Esophagus muscularis mucosa (tissue), 4 donors: ENCODE measurements at regions not wholly inside any gene's neighbourhood (a gene's known extent, or its start where the extent isn't known, plus 50 kb on each side); places are given as distances from the start of the nearest gene placed in this dataset.

Experiments
- DNase-seq: peaks from one replicate; pipeline ENCODE4 v3.0.0-alpha.2; 2017; ENCODE audit errors: extremely low spot score
- H3K27ac ChIP-seq, 4 donors: fragments of 200-600 bp; sonication (generic); replicated peaks in 1 of 4; 1 replicate in 3 of 4; 2 replicates in 1 of 4; pipeline ENCODE4 v1.5.1; 2016 to 2019; ENCODE audit warnings: mild to moderate bottlenecking in 1 of 4
- H3K27me3 ChIP-seq, 4 donors: fragments of 200-600 bp; sonication (generic); one replicate each; pipeline versions ENCODE4 v1.5.1 to v1.6.0; 2016 to 2019
- H3K36me3 ChIP-seq, 4 donors: fragments of 200-600 bp; sonication (generic); one replicate each; pipeline ENCODE4 v1.5.1; 2016 to 2019
- H3K4me1 ChIP-seq, 4 donors: fragments of 200-600 bp; sonication (generic); one replicate each; pipeline ENCODE4 v1.5.1; 2016 to 2019
- H3K4me3 ChIP-seq, 4 donors: fragments of 200-600 bp; sonication (generic); 1 replicate in 2 of 4; 2 replicates in 2 of 4; pipeline ENCODE4 v1.5.1; 2016 to 2019; ENCODE audit warnings: mild to moderate bottlenecking in 4 of 4, moderate library complexity in 1 of 4
- H3K9me3 ChIP-seq, 4 donors: fragments of 200-600 bp; sonication (generic); 1 replicate in 3 of 4; 2 replicates in 1 of 4; pipeline ENCODE4 v1.5.1; 2016 to 2019
- EP300 ChIP-seq: sonication (generic); formaldehyde crosslinking; IDR thresholded peaks from one replicate; pipeline ENCODE4 v1.6.1; 2017; ENCODE audit warnings: antibody characterized with exemption
- POLR2A ChIP-seq: fragments of 450-650 bp; IDR thresholded peaks from one replicate; pipeline ENCODE4 v1.6.1; 2017; ENCODE audit warnings: antibody characterized with exemption, moderate library complexity, mild to moderate bottlenecking, low read depth
- POLR2AphosphoS5 ChIP-seq, 2 donors: sonication (generic); formaldehyde crosslinking; IDR thresholded peaks; one replicate each; pipeline ENCODE4 v1.6.1; 2017; ENCODE audit warnings: antibody characterized with exemption in 2 of 2
- WGBS: methylation state at CpG from one replicate; pipeline ENCODE4 v1.1.5; 2018; 5-methylcytosine and 5-hydroxymethylcytosine counted together
- intact Hi-C: fragments of 100-400 bp; cut with DNase I; formaldehyde crosslinking; loops from one replicate; pipeline ENCODE4 v1.15.1; 2023
- TF ChIP-seq, protein P1 (sequence below), 3 experiments: fragments of 200-600 bp in 2 of 3; fragments of 450-650 bp in 1 of 3; sonication (generic) in 2 of 3; IDR thresholded peaks; one replicate each; pipeline ENCODE4 v1.5.1; 2017 to 2019; ENCODE audit warnings: antibody characterized with exemption in 3 of 3, mild to moderate bottlenecking in 2 of 3, moderate library complexity in 1 of 3

DNA sequence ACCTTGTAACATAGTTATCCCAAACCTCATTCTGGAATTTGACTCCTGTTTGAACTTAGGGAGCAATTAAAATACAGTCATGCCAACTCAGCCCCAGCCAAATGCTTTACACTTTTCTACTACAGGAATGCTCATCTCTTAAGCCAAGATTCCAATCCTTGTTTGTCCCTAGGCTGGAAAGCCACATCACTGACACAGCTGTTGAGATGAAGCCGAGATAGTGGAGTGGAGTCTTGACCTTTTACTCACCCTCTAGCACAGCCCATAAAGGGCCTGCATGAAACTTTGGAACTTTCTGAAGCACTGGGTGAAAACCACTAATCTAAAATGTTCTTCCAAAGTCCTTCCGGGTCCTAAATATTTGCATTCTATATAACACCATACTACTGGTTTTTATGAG lies 247.3 kb downstream of the ETV1 start:
- Histone ChIP-seq H3K36me3 (no peaks in the 10 kb centered on the region), H3K27me3 (no peaks in the 10 kb centered on the region), H3K4me3 (no peak overlapping the region), H3K27ac (peak overlapping the region in 1 of 4 donors; percentile 6), H3K4me1 (peaks cover 0 to 28% (median 23%) of the 10 kb centered on the region in 4 donors), H3K9me3 (no peaks in the 10 kb centered on the region)
- TF ChIP-seq EP300, result no peak
- no peak for TF ChIP-seq POLR2AphosphoS5 (IDR thresholded peaks at IDR 0.05)
- TF ChIP-seq POLR2A, result no peak
- TF ChIP-seq, protein P1, sequence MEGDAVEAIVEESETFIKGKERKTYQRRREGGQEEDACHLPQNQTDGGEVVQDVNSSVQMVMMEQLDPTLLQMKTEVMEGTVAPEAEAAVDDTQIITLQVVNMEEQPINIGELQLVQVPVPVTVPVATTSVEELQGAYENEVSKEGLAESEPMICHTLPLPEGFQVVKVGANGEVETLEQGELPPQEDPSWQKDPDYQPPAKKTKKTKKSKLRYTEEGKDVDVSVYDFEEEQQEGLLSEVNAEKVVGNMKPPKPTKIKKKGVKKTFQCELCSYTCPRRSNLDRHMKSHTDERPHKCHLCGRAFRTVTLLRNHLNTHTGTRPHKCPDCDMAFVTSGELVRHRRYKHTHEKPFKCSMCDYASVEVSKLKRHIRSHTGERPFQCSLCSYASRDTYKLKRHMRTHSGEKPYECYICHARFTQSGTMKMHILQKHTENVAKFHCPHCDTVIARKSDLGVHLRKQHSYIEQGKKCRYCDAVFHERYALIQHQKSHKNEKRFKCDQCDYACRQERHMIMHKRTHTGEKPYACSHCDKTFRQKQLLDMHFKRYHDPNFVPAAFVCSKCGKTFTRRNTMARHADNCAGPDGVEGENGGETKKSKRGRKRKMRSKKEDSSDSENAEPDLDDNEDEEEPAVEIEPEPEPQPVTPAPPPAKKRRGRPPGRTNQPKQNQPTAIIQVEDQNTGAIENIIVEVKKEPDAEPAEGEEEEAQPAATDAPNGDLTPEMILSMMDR (IDR thresholded peaks at IDR 0.05), result no peak
- WGBS, result 73% methylated on average over 2 of the region's 2 CpGs
- DNase-seq, result no peak
- intact Hi-C loops, result loop anchor here (5.0 kb wide), 1 partner anchor 465 kb away; no protein-coding TSS in a partner anchor

DNA sequence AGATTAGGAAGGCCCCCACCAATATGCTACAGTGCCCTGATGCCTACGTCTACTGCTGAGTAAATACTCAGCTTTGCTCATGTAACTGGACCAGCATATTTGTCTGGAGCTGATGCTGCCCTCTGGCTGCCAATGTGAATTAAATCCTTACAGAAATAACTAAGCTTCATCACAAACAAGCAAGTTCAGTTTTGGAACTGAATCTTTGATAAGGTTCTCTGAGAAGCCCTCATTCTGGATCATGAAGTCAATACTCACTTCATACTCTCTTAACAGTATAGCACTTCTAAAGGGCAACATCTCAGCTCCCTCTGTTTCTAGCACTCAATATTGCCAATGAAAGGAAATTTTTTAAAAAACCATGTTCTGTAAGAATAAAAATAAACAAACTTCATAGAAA lies 246.7 kb downstream of the ETV1 start:
- TF ChIP-seq, protein P1 (IDR thresholded peaks at IDR 0.05), result peak in 2 of 3 experiments; percentile 47 to 49
- TF ChIP-seq POLR2A, result no peak
- peaks cover 0 to 28% (median 23%) of the 10 kb centered on the region in 4 donors for H3K4me1 ChIP-seq
- peak overlapping the region in 1 of 4 donors; percentile 6 for H3K27ac ChIP-seq
- no peak for DNase-seq
- no peaks in the 10 kb centered on the region for H3K9me3 ChIP-seq
- no peaks in the 10 kb centered on the region for H3K27me3 ChIP-seq
- H3K36me3 ChIP-seq, result no peaks in the 10 kb centered on the region
- intact Hi-C loops, result loop anchor here (5.0 kb wide), 1 partner anchor 466 kb away; no protein-coding TSS in a partner anchor
- 30% methylated on average over 1 of the region's 1 CpG for WGBS
- H3K4me3 ChIP-seq, result no peak overlapping the region

DNA sequence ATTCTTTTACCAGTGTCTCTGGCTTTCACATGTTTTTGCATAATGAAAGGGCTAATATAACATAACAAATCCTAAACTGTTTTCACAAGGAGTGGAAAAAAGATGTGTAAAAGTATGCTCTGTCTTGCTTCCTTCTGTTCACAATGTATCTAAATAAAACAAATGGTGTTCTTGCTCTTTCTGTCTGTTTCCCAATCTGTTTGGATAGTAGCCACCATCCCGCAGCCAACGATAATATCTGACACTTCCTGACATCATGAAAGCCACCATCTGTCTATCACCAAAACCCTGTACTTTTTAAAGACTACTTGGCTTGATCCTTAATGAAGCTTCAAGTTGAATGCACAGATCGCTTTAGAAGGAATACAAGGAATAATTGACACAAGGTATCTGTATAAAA lies 246.2 kb downstream of the ETV1 start:
- Histone ChIP-seq H3K27me3 (no peaks in the 10 kb centered on the region), H3K4me3 (no peak overlapping the region), H3K9me3 (no peaks in the 10 kb centered on the region), H3K4me1 (peaks cover 0 to 28% (median 23%) of the 10 kb centered on the region in 4 donors), H3K36me3 (no peaks in the 10 kb centered on the region), H3K27ac (no peak overlapping the region)
- intact Hi-C loops, result loop anchor here (5.0 kb wide), 1 partner anchor 466 kb away; no protein-coding TSS in a partner anchor
- TF ChIP-seq, protein P1 (IDR thresholded peaks at IDR 0.05), result no peak
- TF ChIP-seq POLR2AphosphoS5 (IDR thresholded peaks at IDR 0.05), result no peak
- TF ChIP-seq EP300, result no peak
- TF ChIP-seq POLR2A, result no peak
- 36% methylated on average over 3 of the region's 3 CpGs for WGBS
- DNase-seq, result no peak

DNA sequence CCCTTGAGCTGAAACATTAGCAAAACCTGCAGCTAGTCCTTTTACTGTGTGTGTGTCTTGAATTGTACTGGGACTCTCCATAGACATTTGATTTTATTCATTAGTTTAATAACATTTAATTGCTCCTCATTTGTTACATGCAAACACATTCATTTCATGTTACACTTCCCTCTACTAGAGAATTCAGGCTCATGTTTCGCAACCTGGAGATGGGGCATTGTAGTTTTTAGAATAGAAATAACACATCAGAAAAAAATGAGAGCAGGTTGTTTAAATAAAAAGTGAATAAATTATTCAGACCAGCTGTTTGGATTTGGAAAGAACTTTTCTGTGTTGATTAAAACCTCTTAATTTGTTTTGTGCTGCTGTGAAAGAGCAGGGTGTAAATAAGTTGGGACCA lies 243.9 kb downstream of the ETV1 start:
- H3K4me3 ChIP-seq, result no peak overlapping the region
- intact Hi-C loops, result no loop called here
- H3K36me3 ChIP-seq, result no peaks in the 10 kb centered on the region
- no peaks in the 10 kb centered on the region for H3K27me3 ChIP-seq
- DNase-seq, result no peak
- peaks cover 0 to 28% (median 23%) of the 10 kb centered on the region in 4 donors for H3K4me1 ChIP-seq
- no peak for TF ChIP-seq POLR2A
- TF ChIP-seq EP300, result no peak
- H3K9me3 ChIP-seq, result no peaks in the 10 kb centered on the region
- 95% methylated on average over 1 of the region's 1 CpG for WGBS
- no peak overlapping the region for H3K27ac ChIP-seq

DNA sequence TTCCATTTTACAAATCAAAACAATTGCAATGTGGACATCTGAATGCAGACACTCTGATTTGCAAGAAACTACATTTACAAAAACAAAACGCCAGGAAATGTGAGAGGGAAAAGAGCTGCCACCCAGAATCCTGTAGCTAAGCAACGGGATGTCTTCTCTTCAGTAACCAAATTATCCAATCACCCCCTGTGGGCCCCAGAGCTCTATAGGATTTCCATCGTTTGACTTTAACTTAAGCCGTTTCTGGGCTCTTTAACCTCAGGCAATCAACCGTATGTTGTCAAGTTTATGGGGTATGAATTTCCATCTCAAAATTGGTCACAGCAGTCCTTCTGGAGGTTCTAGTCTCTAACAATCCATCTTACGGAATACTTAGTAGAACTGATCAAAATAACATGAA lies 240.5 kb downstream of the ETV1 start:
- intact Hi-C loops, result no loop called here

More for the DNA sequence above, 240.5 kb downstream of the ETV1 start:
- Histone ChIP-seq H3K4me1 (no peaks in the 10 kb centered on the region), H3K4me3 (no peak overlapping the region), H3K27me3 (no peaks in the 10 kb centered on the region), H3K36me3 (no peaks in the 10 kb centered on the region), H3K27ac (no peak overlapping the region), H3K9me3 (no peaks in the 10 kb centered on the region)
- 64% methylated on average over 6 of the region's 6 CpGs for WGBS
- no peak for TF ChIP-seq EP300
- no peak for TF ChIP-seq POLR2AphosphoS5 (IDR thresholded peaks at IDR 0.05)
- TF ChIP-seq, protein P1 (IDR thresholded peaks at IDR 0.05), result no peak
- TF ChIP-seq POLR2A, result no peak
- no peak for DNase-seq
